ENCODE measurements at regions not wholly inside any gene's neighbourhood (a gene's known extent, or its start where the extent isn't known, plus 50 kb on each side); places are given as distances from the start of the nearest gene placed in this dataset.

GRCh38 chr14:76941946-76942805 is 86.3 kb downstream of the IRF2BPL start:
- H3K36me3 ChIP-seq (ENCODE audit: insufficient read depth): no peaks in the 10 kb centered on the region
- TF ChIP-seq, protein P1, sequence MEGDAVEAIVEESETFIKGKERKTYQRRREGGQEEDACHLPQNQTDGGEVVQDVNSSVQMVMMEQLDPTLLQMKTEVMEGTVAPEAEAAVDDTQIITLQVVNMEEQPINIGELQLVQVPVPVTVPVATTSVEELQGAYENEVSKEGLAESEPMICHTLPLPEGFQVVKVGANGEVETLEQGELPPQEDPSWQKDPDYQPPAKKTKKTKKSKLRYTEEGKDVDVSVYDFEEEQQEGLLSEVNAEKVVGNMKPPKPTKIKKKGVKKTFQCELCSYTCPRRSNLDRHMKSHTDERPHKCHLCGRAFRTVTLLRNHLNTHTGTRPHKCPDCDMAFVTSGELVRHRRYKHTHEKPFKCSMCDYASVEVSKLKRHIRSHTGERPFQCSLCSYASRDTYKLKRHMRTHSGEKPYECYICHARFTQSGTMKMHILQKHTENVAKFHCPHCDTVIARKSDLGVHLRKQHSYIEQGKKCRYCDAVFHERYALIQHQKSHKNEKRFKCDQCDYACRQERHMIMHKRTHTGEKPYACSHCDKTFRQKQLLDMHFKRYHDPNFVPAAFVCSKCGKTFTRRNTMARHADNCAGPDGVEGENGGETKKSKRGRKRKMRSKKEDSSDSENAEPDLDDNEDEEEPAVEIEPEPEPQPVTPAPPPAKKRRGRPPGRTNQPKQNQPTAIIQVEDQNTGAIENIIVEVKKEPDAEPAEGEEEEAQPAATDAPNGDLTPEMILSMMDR (conservative IDR thresholded peaks at IDR 0.05; ENCODE audit: low read depth, low read length): no peak
- H3K27me3 ChIP-seq (ENCODE audit: insufficient read depth, low read depth): no peaks in the 10 kb centered on the region
- no peak overlapping the region for H3K9ac ChIP-seq
- peaks cover 14% of the 10 kb centered on the region for H3K4me1 ChIP-seq (ENCODE audit: low read depth, poor library complexity, severe bottlenecking)
- H3K4me3 ChIP-seq (IDR thresholded peaks at IDR 0.05; ENCODE audit: insufficient read depth, low read depth, low read length): no peak overlapping the region
- H4K20me1 ChIP-seq (ENCODE audit: insufficient read depth): no peaks in the 10 kb centered on the region
- H3K27ac ChIP-seq: no peak overlapping the region
- no peaks in the 10 kb centered on the region for H3K79me2 ChIP-seq (ENCODE audit: insufficient read depth, low read depth)
- no peak overlapping the region for H2AFZ ChIP-seq (ENCODE audit: low read depth)
- H3K4me2 ChIP-seq: no peak overlapping the region

- peaks cover 8% of the 10 kb centered on the region for H3K4me1 ChIP-seq (ENCODE audit: low read depth, poor library complexity, severe bottlenecking)
- no peak overlapping the region for H2AFZ ChIP-seq (ENCODE audit: low read depth)
- H3K4me2 ChIP-seq: no peak overlapping the region
- no peaks in the 10 kb centered on the region for H3K79me2 ChIP-seq (ENCODE audit: insufficient read depth, low read depth)
- H3K36me3 ChIP-seq (ENCODE audit: insufficient read depth): no peaks in the 10 kb centered on the region
- H3K27me3 ChIP-seq (ENCODE audit: insufficient read depth, low read depth): no peaks in the 10 kb centered on the region
- H4K20me1 ChIP-seq (ENCODE audit: insufficient read depth): no peaks in the 10 kb centered on the region
- no peak overlapping the region for H3K27ac ChIP-seq
- no peak overlapping the region for H3K4me3 ChIP-seq (IDR thresholded peaks at IDR 0.05; ENCODE audit: insufficient read depth, low read depth, low read length)
- H3K9ac ChIP-seq: no peak overlapping the region
- TF ChIP-seq, protein P1 (conservative IDR thresholded peaks at IDR 0.05; ENCODE audit: low read depth, low read length): no peak
Observed at GRCh38 chr14:76941544-76941943, 87.0 kb downstream of the IRF2BPL start.

DNA sequence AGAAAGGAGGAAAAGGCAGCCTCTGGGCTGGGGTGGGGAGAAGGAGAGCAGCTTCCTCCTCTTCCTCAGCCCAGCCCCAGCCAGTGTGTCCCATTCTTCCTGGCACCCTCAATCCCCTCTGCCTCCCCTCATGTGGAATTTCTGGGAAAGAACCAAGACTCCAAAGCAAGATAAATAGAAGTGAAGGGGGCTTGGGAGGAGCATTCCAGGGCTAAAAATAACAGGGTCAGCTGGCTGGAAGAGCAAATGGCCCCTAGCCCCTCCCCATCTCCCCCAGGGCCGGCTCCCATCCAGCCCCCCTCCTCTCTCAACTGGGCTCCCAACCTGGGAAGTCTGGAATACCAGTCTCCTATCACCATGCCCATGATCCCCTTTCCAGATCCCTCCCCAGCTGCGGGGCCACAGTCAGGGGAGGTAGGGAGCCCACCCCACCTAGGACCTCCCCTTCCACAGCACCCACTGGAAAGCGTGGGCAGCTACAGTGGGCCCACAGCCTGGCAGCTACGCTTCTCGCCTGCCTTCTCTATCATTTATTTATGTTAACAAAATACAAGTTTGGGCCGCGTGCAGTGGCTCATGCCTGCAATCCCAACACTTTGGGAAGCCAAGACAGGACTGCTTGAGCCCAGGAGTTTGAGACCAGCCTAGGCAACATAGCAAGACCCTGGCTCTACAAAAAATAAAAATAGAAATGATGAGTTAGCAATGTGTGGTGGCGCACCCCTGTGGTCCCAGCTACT is 88.3 kb downstream of the IRF2BPL start:
- Histone ChIP-seq H2AFZ (ENCODE audit: low read depth) (no peak overlapping the region), H4K20me1 (ENCODE audit: insufficient read depth) (no peaks in the 10 kb centered on the region), H3K27me3 (ENCODE audit: insufficient read depth, low read depth) (no peaks in the 10 kb centered on the region), H3K4me1 (ENCODE audit: low read depth, poor library complexity, severe bottlenecking) (peaks cover 1% of the 10 kb centered on the region), H3K27ac (no peak overlapping the region), H3K4me3 (IDR thresholded peaks at IDR 0.05; ENCODE audit: insufficient read depth, low read depth, low read length) (no peak overlapping the region), H3K9ac (no peak overlapping the region), H3K79me2 (ENCODE audit: insufficient read depth, low read depth) (no peaks in the 10 kb centered on the region), H3K36me3 (ENCODE audit: insufficient read depth) (no peaks in the 10 kb centered on the region), H3K4me2 (no peak overlapping the region)
- TF ChIP-seq, protein P1 (conservative IDR thresholded peaks at IDR 0.05; ENCODE audit: low read depth, low read length): no peak

- TF ChIP-seq, protein P1 (conservative IDR thresholded peaks at IDR 0.05; ENCODE audit: low read depth, low read length): no peak
- Histone ChIP-seq H3K4me1 (ENCODE audit: low read depth, poor library complexity, severe bottlenecking) (no peaks in the 10 kb centered on the region), H3K9ac (no peak overlapping the region), H4K20me1 (ENCODE audit: insufficient read depth) (no peaks in the 10 kb centered on the region), H3K4me3 (IDR thresholded peaks at IDR 0.05; ENCODE audit: insufficient read depth, low read depth, low read length) (no peak overlapping the region), H3K27me3 (ENCODE audit: insufficient read depth, low read depth) (no peaks in the 10 kb centered on the region), H3K27ac (no peak overlapping the region), H3K36me3 (ENCODE audit: insufficient read depth) (no peaks in the 10 kb centered on the region), H2AFZ (ENCODE audit: low read depth) (no peak overlapping the region), H3K79me2 (ENCODE audit: insufficient read depth, low read depth) (no peaks in the 10 kb centered on the region), H3K4me2 (no peak overlapping the region)
Observed at GRCh38 chr14:76939015-76939742, 89.3 kb downstream of the IRF2BPL start.
